Endodermal cell (in vitro differentiated cells): ENCODE measurements at regions not wholly inside any gene's neighbourhood (a gene's known extent, or its start where the extent isn't known, plus 50 kb on each side); places are given as distances from the start of the nearest gene placed in this dataset.

Experiments
- DNase-seq: peaks from one replicate; pipeline ENCODE4 v3.0.0-alpha.2; 2017
- H3K27ac ChIP-seq: 2 replicates; pipeline ENCODE4 v1.5.1; 2013; ENCODE audit warnings: mild to moderate bottlenecking, low read depth, low read length, moderate library complexity
- H3K27me3 ChIP-seq: 2 replicates; pipeline ENCODE4 v1.6.1; 2013; ENCODE audit warnings: mild to moderate bottlenecking, low read length, moderate library complexity; ENCODE audit not compliant: insufficient read depth, control insufficient read depth, poor library complexity, severe bottlenecking
- H3K36me3 ChIP-seq: 2 replicates; pipeline ENCODE4 v1.7.0; 2013; ENCODE audit warnings: mild to moderate bottlenecking, low read length, moderate library complexity; ENCODE audit not compliant: control insufficient read depth, insufficient read depth
- H3K4me1 ChIP-seq: one replicate; pipeline ENCODE4 v1.7.0; 2013; ENCODE audit warnings: low read length; ENCODE audit not compliant: control insufficient read depth, insufficient read depth
- H3K4me3 ChIP-seq: 2 replicates; pipeline ENCODE4 v1.5.1; 2013; ENCODE audit warnings: mild to moderate bottlenecking, low read length, moderate library complexity
- H3K9ac ChIP-seq: 2 replicates; pipeline ENCODE4 v1.6.1; 2013; ENCODE audit warnings: mild to moderate bottlenecking, low read length, moderate library complexity; ENCODE audit not compliant: poor library complexity, severe bottlenecking; ENCODE audit errors: extremely low read depth
- H3K9me3 ChIP-seq: 2 replicates; pipeline ENCODE4 v1.6.1; 2013; ENCODE audit warnings: mild to moderate bottlenecking, low read length, moderate library complexity; ENCODE audit not compliant: control insufficient read depth
- H3K27ac Mint-ChIP-seq: 2 replicates; pipeline ENCODE4 v1.8.0; 2020; ENCODE audit warnings: mixed read lengths
- H3K27me3 Mint-ChIP-seq: 2 replicates; pipeline ENCODE4 v1.8.0; 2021; ENCODE audit warnings: mild to moderate bottlenecking, mixed read lengths; ENCODE audit not compliant: insufficient read depth
- H3K36me3 Mint-ChIP-seq: 2 replicates; pipeline ENCODE4 v1.8.0; 2020; ENCODE audit warnings: low read depth, mixed read lengths
- H3K4me1 Mint-ChIP-seq: 2 replicates; pipeline ENCODE4 v1.8.0; 2020; ENCODE audit warnings: mixed read lengths
- H3K4me3 Mint-ChIP-seq: 2 replicates; pipeline ENCODE4 v1.8.0; 2020; ENCODE audit warnings: mild to moderate bottlenecking, moderate library complexity, mixed read lengths
- H3K9me3 Mint-ChIP-seq: 2 replicates; pipeline ENCODE4 v1.8.0; 2020; ENCODE audit warnings: mild to moderate bottlenecking, mixed read lengths
- WGBS, 2 experiments: methylation state at CpG; one replicate each; pipeline versions ENCODE4 v1.1.5 to v1.1.7; 2013; ENCODE audit warnings: missing lambda C conversion rate in 2 of 2, mixed read lengths in 1 of 2; ENCODE audit not compliant: insufficient coverage in 1 of 2, insufficient read length in 1 of 2; 5-methylcytosine and 5-hydroxymethylcytosine counted together
- TF ChIP-seq, protein P1 (sequence below): fragments of 200-600 bp; sonication (generic); conservative IDR thresholded peaks from 2 replicates; pipeline ENCODE4 v1.5.0; 2021; ENCODE audit warnings: antibody characterized with exemption, mild to moderate bottlenecking

DNA sequence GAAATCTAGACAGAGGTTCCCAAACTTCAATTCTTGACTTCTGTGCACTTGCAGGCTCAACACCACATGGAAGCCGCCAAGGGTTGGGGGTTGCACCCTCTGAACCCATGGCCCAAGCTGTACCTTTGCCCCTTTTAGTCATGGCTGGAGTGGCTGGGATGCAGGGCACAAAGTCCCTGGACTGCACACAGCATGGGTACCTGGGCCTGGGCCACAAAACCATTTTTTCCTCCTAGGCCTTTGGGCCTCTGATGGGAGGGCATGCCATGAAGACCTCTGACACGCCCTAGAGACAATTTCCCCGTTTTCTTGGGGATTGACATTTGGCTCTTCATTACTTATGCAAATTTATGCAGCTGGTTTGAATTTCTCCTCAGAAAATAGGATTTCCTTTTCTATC lies 342.0 kb downstream of the TPBG start:
- H3K36me3 ChIP-seq, result no peaks in the 10 kb centered on the region
- DNase-seq, result no peak
- TF ChIP-seq, protein P1, sequence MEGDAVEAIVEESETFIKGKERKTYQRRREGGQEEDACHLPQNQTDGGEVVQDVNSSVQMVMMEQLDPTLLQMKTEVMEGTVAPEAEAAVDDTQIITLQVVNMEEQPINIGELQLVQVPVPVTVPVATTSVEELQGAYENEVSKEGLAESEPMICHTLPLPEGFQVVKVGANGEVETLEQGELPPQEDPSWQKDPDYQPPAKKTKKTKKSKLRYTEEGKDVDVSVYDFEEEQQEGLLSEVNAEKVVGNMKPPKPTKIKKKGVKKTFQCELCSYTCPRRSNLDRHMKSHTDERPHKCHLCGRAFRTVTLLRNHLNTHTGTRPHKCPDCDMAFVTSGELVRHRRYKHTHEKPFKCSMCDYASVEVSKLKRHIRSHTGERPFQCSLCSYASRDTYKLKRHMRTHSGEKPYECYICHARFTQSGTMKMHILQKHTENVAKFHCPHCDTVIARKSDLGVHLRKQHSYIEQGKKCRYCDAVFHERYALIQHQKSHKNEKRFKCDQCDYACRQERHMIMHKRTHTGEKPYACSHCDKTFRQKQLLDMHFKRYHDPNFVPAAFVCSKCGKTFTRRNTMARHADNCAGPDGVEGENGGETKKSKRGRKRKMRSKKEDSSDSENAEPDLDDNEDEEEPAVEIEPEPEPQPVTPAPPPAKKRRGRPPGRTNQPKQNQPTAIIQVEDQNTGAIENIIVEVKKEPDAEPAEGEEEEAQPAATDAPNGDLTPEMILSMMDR, result no peak
- Mint-ChIP-seq H3K4me1 (no peaks in the 10 kb centered on the region), H3K4me3 (no peak overlapping the region), H3K27me3 (no peaks in the 10 kb centered on the region), H3K27ac (no peak overlapping the region), H3K9me3 (peaks cover 33% of the 10 kb centered on the region), H3K36me3 (no peaks in the 10 kb centered on the region)
- no peak overlapping the region for H3K27ac ChIP-seq
- no peak overlapping the region for H3K9ac ChIP-seq
- H3K4me1 ChIP-seq, result no peaks in the 10 kb centered on the region
- H3K4me3 ChIP-seq, result no peak overlapping the region
- no peaks in the 10 kb centered on the region for H3K27me3 ChIP-seq
- peaks cover 17% of the 10 kb centered on the region for H3K9me3 ChIP-seq
- 88 to 100% methylated on average over 3 of the region's 3 CpGs for WGBS, 2 experiments

DNA sequence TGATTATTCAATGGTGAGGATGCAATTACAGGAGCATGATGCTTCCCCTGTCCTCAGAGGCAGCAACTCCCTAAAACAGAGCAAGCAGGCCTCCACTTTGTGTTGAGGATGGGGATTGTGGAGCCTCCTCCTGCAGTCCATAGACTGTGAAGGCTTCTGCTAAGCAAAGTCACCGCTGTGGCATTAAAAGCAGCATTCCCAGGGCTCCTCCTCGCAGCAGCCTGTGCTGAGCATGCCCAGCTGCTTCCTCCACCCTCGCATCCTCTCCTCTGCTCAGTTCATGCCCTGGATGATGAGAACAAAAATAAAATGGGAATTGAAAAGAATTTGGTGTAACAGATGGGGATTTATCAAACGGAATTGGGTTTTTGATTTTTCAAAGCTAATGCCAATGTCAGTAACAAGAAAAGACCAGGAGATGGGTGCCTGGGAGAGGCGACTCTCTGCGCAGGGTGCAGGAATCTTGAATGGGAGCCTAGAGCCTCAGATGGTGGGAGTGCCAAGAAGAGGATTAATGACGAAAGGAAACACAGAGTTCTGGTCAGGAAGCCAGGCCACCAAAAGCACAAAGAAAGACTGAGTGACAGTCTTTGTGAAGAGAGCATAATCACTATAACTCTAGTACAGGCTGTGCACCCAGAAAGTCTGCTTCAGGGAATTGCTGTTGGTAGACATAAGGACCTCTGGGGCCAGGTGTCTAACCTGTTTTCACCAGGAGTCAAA lies 347.6 kb downstream of the TPBG start:
- Histone ChIP-seq H3K4me1 (no peaks in the 10 kb centered on the region), H3K4me3 (no peak overlapping the region), H3K9me3 (peaks cover 24% of the 10 kb centered on the region), H3K9ac (no peak overlapping the region), H3K27me3 (no peaks in the 10 kb centered on the region), H3K36me3 (no peaks in the 10 kb centered on the region), H3K27ac (no peak overlapping the region)
- Mint-ChIP-seq H3K36me3 (peaks cover 4% of the 10 kb centered on the region), H3K9me3 (peaks cover 34% of the 10 kb centered on the region), H3K4me1 (peaks cover 9% of the 10 kb centered on the region), H3K27ac (no peak overlapping the region), H3K27me3 (no peaks in the 10 kb centered on the region), H3K4me3 (no peak overlapping the region)
- 93 to 96% methylated on average over 3 to 7 of the region's 7 CpGs for WGBS, 2 experiments
- TF ChIP-seq, protein P1, result no peak
- DNase-seq, result no peak

DNA sequence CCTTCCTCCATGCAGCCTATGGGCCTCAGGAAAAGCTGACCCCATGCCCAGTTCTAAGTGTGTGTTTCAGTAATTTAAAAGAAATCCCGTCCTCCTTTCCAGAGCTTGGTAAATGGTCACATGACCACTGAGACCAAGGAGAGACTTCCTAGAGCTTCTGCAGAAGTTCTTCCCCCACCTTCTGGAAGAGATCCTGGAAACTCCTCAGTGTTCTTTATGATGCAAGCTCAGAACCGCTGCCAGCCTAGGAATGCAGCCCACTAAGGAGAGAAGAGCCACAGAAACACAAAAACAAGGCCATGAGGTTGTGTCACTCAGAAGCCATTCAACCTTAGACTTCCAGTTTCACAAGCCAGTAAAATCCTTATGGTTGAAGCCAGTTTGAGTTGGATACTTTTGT lies 348.4 kb downstream of the TPBG start:
- no peak for DNase-seq
- no peaks in the 10 kb centered on the region for H3K27me3 Mint-ChIP-seq
- H3K27me3 ChIP-seq, result no peaks in the 10 kb centered on the region
- no peaks in the 10 kb centered on the region for H3K36me3 ChIP-seq
- no peaks in the 10 kb centered on the region for H3K4me1 ChIP-seq
- TF ChIP-seq, protein P1, result no peak
- H3K9ac ChIP-seq, result no peak overlapping the region
- peaks cover 35% of the 10 kb centered on the region for H3K9me3 Mint-ChIP-seq
- 83 to 84% methylated on average over 2 of the region's 2 CpGs for WGBS, 2 experiments
- H3K36me3 Mint-ChIP-seq, result peaks cover 4% of the 10 kb centered on the region
- H3K27ac Mint-ChIP-seq, result no peak overlapping the region
- peaks cover 24% of the 10 kb centered on the region for H3K9me3 ChIP-seq
- H3K4me3 Mint-ChIP-seq, result no peak overlapping the region
- peaks cover 9% of the 10 kb centered on the region for H3K4me1 Mint-ChIP-seq
- H3K4me3 ChIP-seq, result no peak overlapping the region
- H3K27ac ChIP-seq, result no peak overlapping the region
